ENCODE measurements at regions not wholly inside any gene's neighbourhood (a gene's known extent, or its start where the extent isn't known, plus 50 kb on each side); places are given as distances from the start of the nearest gene placed in this dataset.

DNA sequence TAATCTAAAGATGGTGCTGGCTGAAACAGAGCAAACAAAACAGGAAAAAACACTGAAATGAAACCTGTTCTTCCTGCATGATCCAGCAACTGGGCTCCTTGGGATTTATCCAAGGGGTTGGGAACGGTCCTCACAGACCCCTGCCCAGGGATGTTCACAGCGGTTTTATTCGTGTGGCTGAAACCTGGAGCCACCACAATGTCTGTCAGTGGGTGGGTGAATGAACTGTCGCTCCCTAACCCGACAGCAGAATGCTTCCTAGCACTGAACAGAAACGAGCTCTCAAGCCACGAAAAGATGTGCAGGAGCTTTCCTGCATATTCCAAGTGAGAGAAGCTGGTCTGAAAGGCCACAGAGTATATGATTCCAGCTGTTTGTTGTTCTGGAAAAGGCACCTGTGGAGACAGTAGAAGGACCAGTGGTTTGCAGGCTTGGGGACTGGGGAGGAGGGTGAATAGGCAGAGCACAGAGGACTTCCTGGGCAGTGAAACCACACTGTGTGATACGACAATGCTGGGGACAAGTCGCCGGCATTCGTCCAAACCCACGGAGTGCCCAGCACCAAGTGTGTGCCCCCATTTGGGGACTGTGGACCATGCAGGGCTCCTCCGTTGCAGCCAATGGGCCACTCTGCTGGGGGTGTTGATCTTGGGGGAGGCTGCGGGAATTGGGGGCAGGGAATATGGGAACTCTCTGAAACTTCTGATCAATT lies 73.9 kb downstream of the TEX29 start:
- DNase-seq (ENCODE audit: low spot score): no peak

DNA sequence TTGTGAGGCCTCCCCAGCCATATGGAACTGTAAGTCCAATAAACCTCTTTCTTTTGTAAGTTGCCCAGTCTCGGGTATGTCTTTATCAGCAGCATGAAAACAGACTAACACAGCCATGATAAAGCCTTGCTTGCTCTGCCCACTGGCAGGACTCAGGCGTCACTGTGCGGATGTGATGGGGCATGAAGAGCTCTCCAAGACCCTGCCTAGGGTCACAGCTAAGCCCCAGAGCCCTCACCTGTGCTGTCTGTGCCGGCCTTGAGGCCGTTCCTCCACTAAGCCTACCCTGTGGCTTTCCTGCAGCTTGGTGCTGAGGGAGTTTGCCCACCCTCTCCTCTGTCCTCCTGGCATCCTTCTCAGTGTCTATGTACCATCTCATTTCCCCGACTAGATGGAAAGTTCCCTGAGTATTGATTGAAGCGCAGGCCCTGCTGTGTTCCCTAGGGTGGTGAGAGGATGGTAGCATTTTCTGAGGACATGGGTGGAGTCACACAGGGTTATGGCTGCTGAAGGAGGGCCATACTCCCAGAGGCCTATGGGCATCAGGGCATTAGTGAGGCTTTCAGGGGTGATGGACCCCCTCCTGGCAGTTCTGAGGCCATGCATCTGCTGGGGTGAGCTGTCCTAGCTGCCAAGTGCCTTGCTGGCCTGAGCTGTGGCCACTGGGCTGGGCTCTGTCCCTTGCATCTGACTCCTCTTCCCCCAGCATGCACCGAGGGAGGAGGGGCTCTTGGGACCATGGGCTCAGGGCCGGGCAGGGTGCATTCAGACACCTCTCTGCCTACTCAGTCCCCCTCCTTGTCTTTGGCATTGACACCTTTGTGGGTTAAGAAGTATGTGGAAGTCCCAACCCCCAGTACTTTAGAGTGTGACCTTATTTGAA lies 75.3 kb downstream of the TEX29 start:
- no peak for DNase-seq (ENCODE audit: low spot score)

DNA sequence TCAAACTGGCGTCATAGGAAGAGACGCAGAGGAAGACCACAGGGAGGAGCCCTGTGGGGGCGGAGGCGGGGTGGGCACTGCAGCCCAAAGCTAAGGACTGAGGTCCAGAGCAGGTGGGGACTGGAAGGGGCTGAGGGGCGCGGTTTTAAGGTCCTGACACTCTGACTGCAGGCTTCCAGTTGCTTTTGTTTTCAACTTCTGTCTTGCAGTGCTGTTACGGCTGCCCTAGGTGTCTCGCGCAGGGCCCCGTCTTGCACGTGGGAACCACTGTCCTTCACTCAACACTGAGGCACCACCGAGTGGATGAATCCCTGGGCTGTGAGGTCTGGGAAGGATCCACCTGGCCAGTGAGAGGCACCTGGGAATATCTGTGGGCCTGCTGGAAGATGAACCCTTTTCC lies 76.0 kb downstream of the TEX29 start:
- DNase-seq (ENCODE audit: low spot score): no peak

DNA sequence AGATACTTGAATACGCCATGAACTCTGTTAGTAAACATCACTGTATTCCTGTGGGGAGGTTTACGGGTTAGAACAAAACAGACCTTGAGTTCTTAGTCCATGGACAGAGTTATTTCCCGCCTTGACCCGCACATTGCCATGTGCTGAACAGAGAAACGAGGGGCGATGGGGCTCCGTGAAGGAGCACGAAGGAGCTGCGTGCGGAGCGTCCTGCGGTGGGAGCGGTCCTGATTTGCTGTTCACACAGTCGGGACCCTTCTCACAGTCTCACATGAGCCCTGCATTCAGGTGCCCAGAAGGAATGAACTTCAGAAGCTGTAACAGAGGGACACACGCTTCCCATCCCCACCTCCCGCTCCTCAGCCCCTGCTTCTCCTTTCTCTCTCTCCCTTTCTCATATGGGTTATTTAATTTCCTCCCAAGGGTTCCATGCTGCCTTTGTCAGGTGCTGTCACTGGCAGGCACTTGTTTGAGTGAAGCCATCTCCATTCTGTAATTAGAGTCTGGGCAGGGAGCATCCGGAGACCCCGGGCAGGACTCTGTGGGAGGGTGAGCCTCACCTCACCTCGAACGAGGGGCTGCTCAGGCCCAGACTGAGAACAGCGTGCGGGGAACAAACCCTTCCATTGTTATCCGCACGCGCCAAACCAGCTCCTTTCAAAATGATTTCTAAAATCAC lies 76.9 kb downstream of the TEX29 start:
- DNase-seq (ENCODE audit: low spot score): no peak

GRCh38 chr13:111398196-111398595 lies 77.8 kb downstream of the TEX29 start:
- DNase-seq (ENCODE audit: low spot score): no peak

- no peak for DNase-seq (ENCODE audit: low spot score)
Observed at GRCh38 chr13:111398715-111399299, 78.4 kb downstream of the TEX29 start.

GRCh38 chr13:111399334-111399733 lies 78.9 kb downstream of the TEX29 start:
- no peak for DNase-seq (ENCODE audit: low spot score)

DNA sequence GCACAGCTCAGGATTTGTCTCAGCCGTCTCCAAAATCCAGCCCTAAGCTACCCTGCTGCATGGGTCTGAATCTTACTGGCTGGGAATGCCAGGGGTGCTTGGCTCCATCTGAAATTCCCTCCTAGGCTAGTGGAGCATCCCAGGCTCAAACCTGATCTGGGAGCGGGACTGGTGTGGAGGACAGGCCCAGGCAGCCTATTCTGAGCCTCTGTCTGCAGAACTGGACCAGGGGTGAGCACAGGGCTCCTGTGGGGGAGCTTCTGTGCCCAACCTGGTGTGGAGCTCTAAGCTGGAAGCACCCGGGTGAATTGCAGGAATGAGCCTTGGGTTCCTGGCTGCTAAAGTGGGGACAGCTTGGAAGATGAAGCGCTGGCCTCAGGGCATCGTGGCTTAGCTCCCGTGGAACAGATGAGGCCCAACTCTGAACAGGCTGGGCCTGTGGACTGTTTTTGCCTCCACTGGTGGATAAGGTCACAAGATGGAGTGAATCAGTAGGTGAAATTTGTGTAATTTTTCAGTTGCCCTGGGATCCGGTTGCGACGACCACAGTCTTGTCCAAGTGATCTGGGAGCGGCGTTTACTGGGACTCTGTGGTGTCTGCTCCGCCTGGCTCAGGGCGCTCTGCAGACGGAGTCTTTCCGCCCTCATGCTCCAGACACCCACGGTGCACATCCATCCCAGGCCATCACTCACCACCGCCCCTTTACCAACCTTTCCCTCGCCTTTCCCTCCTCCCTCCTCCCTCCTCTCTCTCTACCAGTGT lies 79.5 kb downstream of the TEX29 start:
- no peak for DNase-seq (ENCODE audit: low spot score)

DNA sequence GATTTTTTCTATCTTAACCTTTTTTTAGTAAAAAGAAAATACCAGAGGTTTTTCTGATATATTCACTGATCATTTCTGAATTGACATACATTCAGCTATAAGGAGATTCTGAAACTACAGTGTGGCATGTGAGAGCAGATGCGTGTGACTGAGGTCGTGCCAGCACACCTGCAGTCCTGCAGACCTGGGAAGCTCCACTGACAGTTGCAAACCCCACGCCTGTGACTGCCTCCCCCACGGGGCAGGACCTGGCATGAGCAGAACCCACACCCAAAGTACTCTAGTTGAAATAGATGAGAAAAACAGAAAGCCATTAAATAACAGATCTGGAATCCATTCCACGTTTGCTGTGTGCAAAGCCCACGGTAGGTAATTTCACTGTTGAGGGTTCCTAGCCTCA lies 80.7 kb downstream of the TEX29 start:
- no peak for DNase-seq (ENCODE audit: low spot score)

DNA sequence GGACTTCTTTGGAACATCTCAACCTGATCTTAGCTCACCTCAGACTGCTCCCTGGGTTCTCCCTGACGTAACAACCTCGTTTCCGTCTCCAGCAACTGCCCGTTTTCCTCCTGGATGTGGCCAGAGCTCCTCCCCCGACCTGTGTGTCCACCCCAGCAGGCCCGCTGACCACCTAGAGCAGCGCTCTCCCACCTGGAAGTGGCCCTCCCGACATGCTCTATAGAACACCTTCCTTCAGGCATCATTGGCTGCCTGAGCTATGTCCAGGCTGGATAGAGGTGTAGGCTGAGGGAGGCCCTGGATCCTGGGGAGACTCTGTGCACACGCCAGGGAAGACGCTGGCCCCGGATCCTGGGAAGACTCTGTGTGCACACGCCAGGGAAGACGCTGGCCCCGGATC lies 81.3 kb downstream of the TEX29 start:
- DNase-seq (ENCODE audit: low spot score): no peak

DNA sequence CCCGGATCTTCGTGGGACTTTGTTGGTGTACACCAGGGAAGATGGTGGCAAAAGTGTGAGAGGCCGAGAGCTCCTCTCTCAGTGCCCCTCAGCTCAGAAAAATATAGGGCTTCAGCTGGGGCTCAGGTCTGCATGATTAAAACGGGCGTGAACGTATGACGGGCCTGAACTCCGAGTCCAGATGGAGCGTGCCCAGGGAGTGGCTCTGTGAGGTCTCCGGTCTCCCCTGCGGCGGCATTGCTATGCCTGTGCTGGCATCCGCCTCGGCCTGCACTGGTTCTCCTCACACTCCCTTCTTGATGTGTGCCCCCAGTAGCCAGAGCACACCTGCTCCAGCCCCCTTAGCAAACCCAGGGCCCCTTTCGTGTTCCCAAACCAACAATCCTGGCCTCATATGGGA lies 82.0 kb downstream of the TEX29 start:
- no peak for DNase-seq (ENCODE audit: low spot score)

DNA sequence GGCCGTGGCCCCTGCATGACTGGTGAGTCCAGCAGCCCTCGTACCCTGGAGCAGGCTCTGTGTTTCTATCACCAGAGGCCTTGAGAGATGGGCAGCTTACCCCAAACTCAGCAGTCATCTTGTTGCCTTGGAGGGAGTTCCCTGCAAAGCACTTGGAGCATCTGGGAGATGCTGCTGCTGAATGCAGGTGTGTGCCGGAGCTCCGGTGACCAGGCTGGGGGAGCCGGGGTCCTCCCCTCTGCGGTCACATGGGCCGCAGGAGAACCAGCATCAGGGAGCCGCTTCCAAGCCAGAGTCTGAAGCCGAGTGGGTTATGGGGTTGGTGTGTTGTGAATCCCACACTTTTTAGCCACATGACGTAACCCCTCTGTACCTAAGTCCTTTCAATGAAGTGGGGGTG lies 82.8 kb downstream of the TEX29 start:
- DNase-seq (ENCODE audit: low spot score): no peak

- DNase-seq (ENCODE audit: low spot score): no peak
Observed at GRCh38 chr13:111404746-111405145, 84.3 kb downstream of the TEX29 start.

- no peak for DNase-seq (ENCODE audit: low spot score)
Observed at GRCh38 chr13:111406636-111407035, 86.2 kb downstream of the TEX29 start.

DNA sequence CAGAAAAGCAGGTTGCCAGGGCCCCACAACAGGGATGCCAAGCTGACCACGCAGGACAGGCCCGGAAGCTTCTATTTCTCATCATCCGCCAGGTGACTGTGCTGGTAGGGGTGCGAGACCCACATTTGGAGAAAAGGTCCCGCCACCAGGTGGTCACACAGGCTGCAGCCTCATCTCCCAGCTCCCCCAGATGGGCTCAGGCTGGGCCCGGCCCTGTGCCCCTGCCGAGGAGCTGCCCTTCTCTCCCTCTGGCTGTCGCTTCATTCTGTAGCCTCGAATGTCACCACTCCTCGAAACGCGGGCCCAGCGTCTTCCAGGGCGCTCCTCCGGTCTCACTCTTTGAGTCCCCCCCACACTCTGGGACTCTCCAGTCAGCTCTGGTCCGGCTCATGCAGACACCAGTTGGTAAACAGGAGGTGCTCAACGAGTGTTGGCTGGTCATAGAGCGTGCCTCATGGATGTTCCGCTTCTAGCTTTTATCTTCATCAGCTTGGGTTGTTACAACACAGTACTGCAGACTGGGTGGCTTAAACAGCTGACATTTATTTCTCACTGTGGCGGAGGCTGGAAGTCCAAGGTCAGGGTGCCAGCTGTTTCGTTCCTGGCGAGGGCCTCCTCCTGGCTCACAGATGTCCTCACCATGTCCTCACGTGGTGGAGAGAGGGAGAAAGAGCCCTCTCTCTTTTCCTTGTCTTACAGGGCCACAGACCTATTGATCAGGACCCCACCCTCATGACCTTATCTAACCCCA lies 87.1 kb downstream of the TEX29 start:
- DNase-seq (ENCODE audit: low spot score): no peak

DNA sequence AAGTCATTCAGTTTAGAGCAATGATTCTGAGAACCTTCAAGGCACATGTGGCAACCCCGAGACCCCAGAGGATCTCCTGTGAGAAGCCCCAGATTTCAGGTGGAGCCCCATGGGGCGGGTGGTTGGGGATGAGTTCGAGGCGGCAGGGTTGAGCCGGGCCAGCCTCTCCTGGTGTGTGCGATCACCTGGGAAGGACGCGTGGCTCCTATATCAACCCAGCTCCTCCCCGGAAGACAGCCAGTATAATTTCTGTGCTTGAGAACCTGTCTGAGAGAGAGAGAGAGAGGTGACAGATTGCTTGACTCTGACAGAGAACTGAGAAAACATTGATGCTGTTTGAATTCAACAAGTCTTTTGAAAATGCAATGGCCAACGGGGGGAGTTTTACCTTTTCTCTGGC lies 89.0 kb downstream of the TEX29 start:
- DNase-seq (ENCODE audit: low spot score): no peak

DNA sequence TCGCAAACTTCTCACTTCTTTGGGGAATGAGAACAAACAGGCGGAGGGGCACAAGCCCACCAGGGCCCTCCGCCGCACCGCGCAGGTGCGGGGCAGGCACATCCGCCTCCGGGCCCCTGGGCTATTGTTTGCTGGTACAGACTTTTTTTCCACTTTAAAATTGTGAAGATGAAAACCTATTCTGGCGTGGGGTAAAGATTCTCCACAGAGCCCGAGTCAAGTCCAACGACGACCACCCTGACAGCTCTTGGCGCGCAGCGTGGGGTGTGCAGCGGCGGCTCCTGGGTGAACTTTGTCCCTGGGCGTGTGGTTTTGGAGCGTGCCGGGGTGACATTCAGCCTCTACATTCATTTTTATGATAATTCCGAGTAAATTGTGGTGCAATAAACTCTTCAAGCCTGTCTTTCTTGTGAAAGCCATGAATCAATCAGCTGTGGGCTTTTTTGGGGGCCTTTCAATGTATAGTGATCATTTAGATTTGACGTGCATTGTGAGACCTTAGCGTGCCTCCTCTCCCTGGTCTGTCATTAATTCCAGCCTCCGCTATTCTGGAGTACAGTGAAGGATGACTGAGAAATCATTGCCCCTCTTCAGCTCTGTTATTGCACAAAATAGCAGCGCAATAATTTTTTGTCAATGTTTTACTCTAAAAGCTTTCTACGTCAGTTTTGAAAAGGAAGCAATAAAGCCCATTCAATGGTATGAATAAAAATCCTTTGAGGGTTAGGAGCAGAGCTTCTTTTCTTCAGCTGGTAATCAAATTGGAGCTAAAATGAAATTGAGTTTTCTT lies 90.0 kb downstream of the TEX29 start:
- no peak for DNase-seq (ENCODE audit: low spot score)

DNA sequence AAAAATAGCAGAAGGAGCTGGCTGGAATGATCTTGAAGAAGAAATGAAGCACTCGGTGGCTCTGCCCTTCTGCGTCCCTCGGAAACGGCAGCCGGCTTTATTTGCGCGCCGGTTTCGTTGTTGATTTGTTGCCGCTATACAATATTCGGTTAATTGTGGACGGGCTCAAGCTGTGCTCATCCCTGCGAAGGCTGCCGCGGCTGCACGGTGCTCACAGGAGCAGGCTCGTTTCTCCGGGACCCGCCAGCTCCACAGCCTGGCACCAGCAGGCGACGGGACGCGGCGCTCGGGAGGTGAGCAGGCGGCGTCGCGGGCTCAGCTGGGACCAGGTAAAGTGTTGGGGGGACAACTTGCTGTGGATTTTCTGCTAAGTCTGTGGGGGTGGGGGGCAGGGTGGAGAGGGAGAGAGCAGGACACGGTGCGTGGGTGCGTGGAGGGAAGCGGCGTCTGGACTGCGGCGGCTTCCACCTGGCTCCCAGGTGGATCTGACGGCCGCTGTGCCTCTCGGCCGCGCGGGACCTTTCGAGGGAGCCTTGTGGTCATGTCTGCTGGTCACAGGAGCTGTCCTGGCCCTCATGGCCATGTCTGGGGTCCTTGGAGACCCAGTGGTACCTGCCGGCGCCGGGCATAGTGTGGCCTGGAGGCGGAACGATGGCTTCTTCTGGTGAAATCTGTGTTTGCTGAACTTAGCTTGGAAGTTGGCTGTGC lies 90.9 kb downstream of the TEX29 start:
- no peak for DNase-seq (ENCODE audit: low spot score)

DNA sequence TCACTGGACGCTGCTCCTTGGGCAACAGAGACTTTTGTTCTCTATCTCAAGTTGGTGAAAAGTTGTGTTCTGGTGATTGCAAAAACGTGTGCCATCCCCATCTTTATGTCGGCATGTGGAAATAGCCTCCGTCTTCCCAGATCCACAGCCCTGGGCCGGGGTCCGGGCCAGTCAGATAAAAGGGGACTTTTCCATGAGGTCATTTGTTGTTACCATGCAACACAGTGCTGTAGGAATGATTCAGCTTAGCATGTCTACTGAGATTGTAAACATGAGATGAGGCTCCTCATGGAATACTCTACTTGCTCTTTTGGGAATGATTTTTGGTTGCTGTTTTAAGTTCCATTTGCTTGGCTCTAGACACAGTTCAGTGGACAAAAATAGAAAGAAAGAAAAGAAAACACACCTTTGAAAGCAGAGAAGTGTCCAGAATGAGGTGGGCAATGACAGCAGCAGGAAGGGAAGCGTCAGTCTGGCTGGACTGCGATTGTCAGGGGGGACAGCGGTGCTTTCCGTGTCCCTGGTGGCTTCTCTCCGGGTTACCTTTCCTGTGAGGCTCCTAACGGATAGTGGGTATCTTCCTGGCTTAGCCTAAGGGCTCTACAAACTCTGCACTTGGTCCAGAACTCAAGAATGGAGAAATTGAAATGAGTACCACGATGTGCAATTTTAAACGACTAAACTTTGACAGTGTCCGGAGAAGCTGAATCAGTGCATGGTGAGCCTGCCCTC lies 91.6 kb downstream of the TEX29 start:
- DNase-seq (ENCODE audit: low spot score): no peak

Measured in iPS-NIHi11 (cell line).